ENCODE measurements at regions not wholly inside any gene's neighbourhood (a gene's known extent, or its start where the extent isn't known, plus 50 kb on each side); places are given as distances from the start of the nearest gene placed in this dataset.

DNA sequence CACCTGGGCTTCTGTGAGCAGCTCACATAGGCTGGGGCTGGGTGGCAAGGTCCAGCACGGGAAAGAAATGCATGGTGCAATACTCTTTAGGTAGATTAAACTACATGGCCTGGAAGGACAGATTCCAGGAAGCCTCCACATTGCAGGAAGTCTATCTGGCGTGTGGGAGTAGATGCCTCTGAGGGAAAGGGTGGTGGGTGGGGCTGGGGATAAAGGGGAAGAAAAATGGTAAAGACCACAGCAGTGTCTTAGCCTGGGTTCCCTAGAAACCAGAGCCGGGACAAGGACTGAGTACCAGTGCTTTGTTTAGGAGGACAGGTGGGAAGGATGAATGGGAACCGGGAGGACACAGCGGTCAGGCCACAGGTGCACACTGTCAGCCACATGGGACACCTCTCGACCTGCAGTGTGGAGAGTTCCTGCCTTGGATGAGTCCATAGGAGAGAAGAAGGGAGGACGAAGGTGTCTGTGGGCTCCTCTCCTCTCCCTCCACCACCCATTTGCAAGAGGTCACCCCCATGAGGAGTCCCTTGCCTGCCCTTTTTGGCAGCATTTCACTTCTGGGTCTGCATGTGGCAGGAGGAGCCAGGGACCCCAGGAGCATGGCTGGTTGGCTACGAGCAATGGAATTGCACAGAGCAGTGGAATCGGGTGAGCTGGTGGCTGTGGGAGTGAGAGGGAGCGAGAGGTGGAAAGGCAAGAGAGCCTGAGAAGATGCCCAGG is 91.5 kb upstream of the HS6ST1 start:
- Histone ChIP-seq H3K4me1 (no peaks in the 10 kb centered on the region), H3K4me3 (ENCODE audit: low read depth, low read length) (no peak overlapping the region), H3K36me3 (ENCODE audit: control insufficient read depth, insufficient read depth, low read length) (no peaks in the 10 kb centered on the region), H3K27me3 (replicated peaks; ENCODE audit: control insufficient read depth, insufficient read depth, low read length) (no peaks in the 10 kb centered on the region), H3K9me3 (no peaks in the 10 kb centered on the region)
- no peaks in the 10 kb centered on the region for H3K27me3 Mint-ChIP-seq (ENCODE audit: insufficient read depth, unreplicated experiment)
- no TSS peak for BruUV-seq (replicated peaks)
- TF ChIP-seq, protein P1, sequence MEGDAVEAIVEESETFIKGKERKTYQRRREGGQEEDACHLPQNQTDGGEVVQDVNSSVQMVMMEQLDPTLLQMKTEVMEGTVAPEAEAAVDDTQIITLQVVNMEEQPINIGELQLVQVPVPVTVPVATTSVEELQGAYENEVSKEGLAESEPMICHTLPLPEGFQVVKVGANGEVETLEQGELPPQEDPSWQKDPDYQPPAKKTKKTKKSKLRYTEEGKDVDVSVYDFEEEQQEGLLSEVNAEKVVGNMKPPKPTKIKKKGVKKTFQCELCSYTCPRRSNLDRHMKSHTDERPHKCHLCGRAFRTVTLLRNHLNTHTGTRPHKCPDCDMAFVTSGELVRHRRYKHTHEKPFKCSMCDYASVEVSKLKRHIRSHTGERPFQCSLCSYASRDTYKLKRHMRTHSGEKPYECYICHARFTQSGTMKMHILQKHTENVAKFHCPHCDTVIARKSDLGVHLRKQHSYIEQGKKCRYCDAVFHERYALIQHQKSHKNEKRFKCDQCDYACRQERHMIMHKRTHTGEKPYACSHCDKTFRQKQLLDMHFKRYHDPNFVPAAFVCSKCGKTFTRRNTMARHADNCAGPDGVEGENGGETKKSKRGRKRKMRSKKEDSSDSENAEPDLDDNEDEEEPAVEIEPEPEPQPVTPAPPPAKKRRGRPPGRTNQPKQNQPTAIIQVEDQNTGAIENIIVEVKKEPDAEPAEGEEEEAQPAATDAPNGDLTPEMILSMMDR (IDR thresholded peaks at IDR 0.05; ENCODE audit: insufficient read depth in 1 of 2, low read depth in 1 of 2, low read length in 1 of 2, severe bottlenecking in 1 of 2, unreplicated experiment in 1 of 2), result no peak
- H3K4me1 Mint-ChIP-seq (ENCODE audit: low read depth, unreplicated experiment), result no peaks in the 10 kb centered on the region
- ChIA-PET POLR2A (interaction anchor here (0.6 kb wide), 1 partner anchor 608 kb away, joined by 5 read pairs; no protein-coding TSS in a partner anchor), CTCF (no interaction called here)
- intact Hi-C loops (cut with micrococcal nuclease; ENCODE audit: unreplicated experiment), result no loop called here
- H3K36me3 Mint-ChIP-seq (ENCODE audit: insufficient read depth, unreplicated experiment), result no peaks in the 10 kb centered on the region
- H3K9me3 Mint-ChIP-seq (ENCODE audit: unreplicated experiment), result no peaks in the 10 kb centered on the region
- H3K4me3 Mint-ChIP-seq (ENCODE audit: unreplicated experiment), result no peak overlapping the region
- no peak overlapping the region for H3K27ac Mint-ChIP-seq (ENCODE audit: unreplicated experiment)
- no peak for DNase-seq

DNA sequence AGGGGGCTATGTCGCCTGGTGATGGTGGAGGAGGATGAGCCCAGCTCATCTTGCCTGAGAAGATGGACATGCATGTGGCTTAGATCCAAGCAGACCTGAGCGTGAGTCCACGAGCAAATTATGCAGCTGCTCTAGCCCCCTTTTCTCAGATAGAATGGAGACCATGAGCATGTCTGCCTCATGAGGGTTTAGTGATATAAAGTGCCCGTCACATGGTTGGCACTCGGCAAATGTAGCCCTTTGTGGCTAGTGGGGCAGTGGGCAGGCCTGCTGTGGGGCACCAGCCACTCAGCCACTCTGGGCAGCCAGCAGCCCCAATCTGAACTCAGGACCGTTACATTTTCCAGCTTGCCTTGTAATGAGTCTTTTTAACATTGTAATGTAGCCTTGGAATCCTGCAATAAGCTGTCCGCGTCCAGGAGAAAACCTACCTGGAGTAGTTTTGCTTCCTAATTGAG is 92.1 kb upstream of the HS6ST1 start:
- POLR2A ChIA-PET, result interaction anchor here (0.6 kb wide), 1 partner anchor 609 kb away, joined by 5 read pairs; no protein-coding TSS in a partner anchor
- H3K4me3 Mint-ChIP-seq (ENCODE audit: unreplicated experiment), result no peak overlapping the region
- H3K9me3 Mint-ChIP-seq (ENCODE audit: unreplicated experiment), result no peaks in the 10 kb centered on the region
- no peaks in the 10 kb centered on the region for H3K27me3 Mint-ChIP-seq (ENCODE audit: insufficient read depth, unreplicated experiment)
- TF ChIP-seq, protein P1 (IDR thresholded peaks at IDR 0.05; ENCODE audit: insufficient read depth in 1 of 2, low read depth in 1 of 2, low read length in 1 of 2, severe bottlenecking in 1 of 2, unreplicated experiment in 1 of 2), result no peak
- intact Hi-C loops (cut with micrococcal nuclease; ENCODE audit: unreplicated experiment), result no loop called here
- CTCF ChIA-PET, result no interaction called here
- no peak for DNase-seq
- no peaks in the 10 kb centered on the region for H3K4me1 ChIP-seq
- H3K9me3 ChIP-seq, result no peaks in the 10 kb centered on the region
- BruUV-seq (replicated peaks), result no TSS peak
- H3K36me3 ChIP-seq (ENCODE audit: control insufficient read depth, insufficient read depth, low read length), result no peaks in the 10 kb centered on the region
- no peaks in the 10 kb centered on the region for H3K27me3 ChIP-seq (replicated peaks; ENCODE audit: control insufficient read depth, insufficient read depth, low read length)
- H3K36me3 Mint-ChIP-seq (ENCODE audit: insufficient read depth, unreplicated experiment), result no peaks in the 10 kb centered on the region
- H3K4me3 ChIP-seq (ENCODE audit: low read depth, low read length), result no peak overlapping the region
- no peaks in the 10 kb centered on the region for H3K4me1 Mint-ChIP-seq (ENCODE audit: low read depth, unreplicated experiment)
- no peak overlapping the region for H3K27ac Mint-ChIP-seq (ENCODE audit: unreplicated experiment)

DNA sequence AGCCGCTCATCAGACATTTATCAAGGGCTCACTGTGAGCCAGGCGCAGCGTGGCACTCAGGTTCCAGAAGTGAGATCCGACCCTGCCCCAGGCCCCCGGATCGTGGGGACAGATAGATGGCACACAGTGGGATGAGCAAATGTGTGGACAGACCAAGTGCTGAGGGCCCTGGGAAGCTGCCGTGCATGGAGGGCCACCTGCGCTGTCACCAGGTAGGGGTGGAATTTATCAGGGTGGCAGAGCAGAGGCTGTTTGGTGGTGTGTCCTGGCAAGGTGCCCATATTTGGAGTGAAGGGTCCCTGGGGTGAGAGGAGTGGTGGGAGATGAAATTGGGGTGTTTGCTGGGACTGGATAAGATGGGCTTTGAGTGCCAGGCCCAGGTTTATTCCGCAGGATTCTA is 92.8 kb upstream of the HS6ST1 start:
- Histone ChIP-seq H3K4me3 (ENCODE audit: low read depth, low read length) (no peak overlapping the region), H3K4me1 (no peaks in the 10 kb centered on the region), H3K27me3 (replicated peaks; ENCODE audit: control insufficient read depth, insufficient read depth, low read length) (no peaks in the 10 kb centered on the region), H3K9me3 (no peaks in the 10 kb centered on the region), H3K36me3 (ENCODE audit: control insufficient read depth, insufficient read depth, low read length) (no peaks in the 10 kb centered on the region)
- POLR2A ChIA-PET, result no interaction called here
- DNase-seq, result no peak
- no TSS peak for BruUV-seq (replicated peaks)
- Mint-ChIP-seq H3K4me3 (ENCODE audit: unreplicated experiment) (no peak overlapping the region), H3K36me3 (ENCODE audit: insufficient read depth, unreplicated experiment) (no peaks in the 10 kb centered on the region), H3K27ac (ENCODE audit: unreplicated experiment) (no peak overlapping the region), H3K9me3 (ENCODE audit: unreplicated experiment) (no peaks in the 10 kb centered on the region), H3K27me3 (ENCODE audit: insufficient read depth, unreplicated experiment) (no peaks in the 10 kb centered on the region), H3K4me1 (ENCODE audit: low read depth, unreplicated experiment) (no peaks in the 10 kb centered on the region)
- TF ChIP-seq, protein P1 (IDR thresholded peaks at IDR 0.05; ENCODE audit: insufficient read depth in 1 of 2, low read depth in 1 of 2, low read length in 1 of 2, severe bottlenecking in 1 of 2, unreplicated experiment in 1 of 2), result no peak
- intact Hi-C loops (cut with micrococcal nuclease; ENCODE audit: unreplicated experiment), result no loop called here
- CTCF ChIA-PET, result no interaction called here

Data from Caco-2 (cell line).